IMR-90 (cell line): ENCODE measurements at regions not wholly inside any gene's neighbourhood (a gene's known extent, or its start where the extent isn't known, plus 50 kb on each side); places are given as distances from the start of the nearest gene placed in this dataset.

Source experiments
- ATAC-seq: fragments of 200-7000 bp; cut with Tn5 transposase; 2 replicates; pipeline ENCODE4 v1.9.1; 2020; ENCODE audit warnings: low read depth, mild to moderate bottlenecking, moderate library complexity
- BruUV-seq: library from RNA; stranded (reverse); fragments of 400-500 nt; replicated peaks from 2 replicates; lab custom pipeline; 2021; lab: Mats Ljungman, UMichigan
- CTCF ChIA-PET: fragments of 300-600 bp; formaldehyde crosslinking; extraction: SDS; loops from one replicate; lab custom pipeline; 2021; ENCODE audit warnings: antibody characterized with exemption; lab: Yijun Ruan, JAX
- POLR2A ChIA-PET: fragments of 300-600 bp; sonication (Branson Sonifier 250); formaldehyde crosslinking; loops from one replicate; lab custom pipeline; 2022; ENCODE audit warnings: antibody characterized with exemption; ENCODE audit not compliant: unreplicated experiment; lab: Charles Lee
- DNase-seq: peaks from one replicate; pipeline ENCODE4 v3.0.0; 2013
- H2AFZ ChIP-seq: replicated peaks from 2 replicates; pipeline ENCODE3; 2013; ENCODE audit warnings: low read length, mild to moderate bottlenecking; ENCODE audit not compliant: poor library complexity
- H2AK5ac ChIP-seq: 2 replicates; pipeline ENCODE4 v1.6.1; 2013; ENCODE audit warnings: low read depth, low read length, inconsistent platforms
- H2AK9ac ChIP-seq: replicated peaks from 2 replicates; pipeline ENCODE3; 2013; ENCODE audit warnings: mild to moderate bottlenecking, low read depth, low read length, moderate library complexity; ENCODE audit not compliant: poor library complexity
- H2BK120ac ChIP-seq: 2 replicates; pipeline ENCODE4 v1.6.1; 2013; ENCODE audit warnings: low read depth, low read length, inconsistent platforms
- H2BK15ac ChIP-seq: 3 replicates; pipeline ENCODE4 v1.6.1; 2013; ENCODE audit warnings: low read depth, low read length, inconsistent platforms
- H2BK20ac ChIP-seq: 2 replicates; pipeline ENCODE4 v1.6.1; 2013; ENCODE audit warnings: low read depth, mild to moderate bottlenecking, inconsistent platforms, low read length, moderate library complexity
- H2BK5ac ChIP-seq: 2 replicates; pipeline ENCODE4 v1.6.1; 2013; ENCODE audit warnings: mild to moderate bottlenecking, low read depth, low read length, inconsistent platforms; ENCODE audit not compliant: poor library complexity, severe bottlenecking
- H3K14ac ChIP-seq: replicated peaks from 2 replicates; pipeline ENCODE4 v1.6.1; 2013; ENCODE audit warnings: low read depth, low read length, inconsistent platforms
- H3K18ac ChIP-seq: 2 replicates; pipeline ENCODE4 v1.6.1; 2013; ENCODE audit warnings: low read depth, low read length, control low read depth
- H3K23ac ChIP-seq: 2 replicates; pipeline ENCODE4 v1.6.1; 2013; ENCODE audit warnings: low read depth, low read length, inconsistent platforms
- H3K27ac ChIP-seq: 2 replicates; pipeline ENCODE4 v1.5.1; 2013; ENCODE audit warnings: mild to moderate bottlenecking, control low read depth, low read length; ENCODE audit not compliant: insufficient read depth
- H3K27me3 ChIP-seq: 2 replicates; pipeline ENCODE4 v1.6.1; 2013; ENCODE audit warnings: low read length; ENCODE audit not compliant: control insufficient read depth, insufficient read depth
- H3K36me3 ChIP-seq: 2 replicates; pipeline ENCODE4 v1.6.1; 2013; ENCODE audit warnings: low read length, mixed read lengths; ENCODE audit not compliant: control insufficient read depth, insufficient read depth
- H3K4ac ChIP-seq: 2 replicates; pipeline ENCODE4 v1.6.1; 2013; ENCODE audit warnings: low read depth, low read length, inconsistent platforms
- H3K4me1 ChIP-seq: 2 replicates; pipeline ENCODE4 v1.6.1; 2013; ENCODE audit warnings: low read length, mixed read lengths; ENCODE audit not compliant: control insufficient read depth, insufficient read depth
- H3K4me2 ChIP-seq: 2 replicates; pipeline ENCODE4 v1.6.1; 2013; ENCODE audit warnings: low read depth, mild to moderate bottlenecking, control low read depth, low read length, moderate library complexity
- H3K4me3 ChIP-seq: 2 replicates; pipeline ENCODE4 v1.5.1; 2013; ENCODE audit warnings: low read depth, mild to moderate bottlenecking, control low read depth, low read length, moderate library complexity; ENCODE audit not compliant: insufficient read depth
- H3K56ac ChIP-seq: 2 replicates; pipeline ENCODE4 v1.6.1; 2013; ENCODE audit warnings: low read length, inconsistent platforms; ENCODE audit not compliant: insufficient read depth; ENCODE audit errors: extremely low read depth
- H3K79me1 ChIP-seq, 2 experiments: 2 replicates each; pipeline ENCODE4 v1.6.1; 2013; ENCODE audit warnings: low read length in 2 of 2, inconsistent platforms in 1 of 2, low read depth in 1 of 2
- H3K9ac ChIP-seq: 2 replicates; pipeline ENCODE4 v1.6.1; 2013; ENCODE audit warnings: low read depth, low read length, control low read depth
- H3K9me1 ChIP-seq: 2 replicates; pipeline ENCODE4 v1.6.1; 2013; ENCODE audit warnings: low read length, inconsistent platforms; ENCODE audit not compliant: insufficient read depth
- H3K9me3 ChIP-seq: 2 replicates; pipeline ENCODE4 v1.6.1; 2013; ENCODE audit warnings: low read length; ENCODE audit not compliant: control insufficient read depth, insufficient read depth
- H4K20me1 ChIP-seq: 2 replicates; pipeline ENCODE4 v1.6.1; 2013; ENCODE audit warnings: low read length, inconsistent platforms; ENCODE audit not compliant: insufficient read depth
- H4K5ac ChIP-seq: 2 replicates; pipeline ENCODE4 v1.6.1; 2013; ENCODE audit warnings: mild to moderate bottlenecking, low read depth, low read length, control low read depth
- H4K8ac ChIP-seq, 2 experiments: 2 replicates each; pipeline ENCODE4 v1.6.1; 2013; ENCODE audit warnings: low read depth in 2 of 2, low read length in 2 of 2, control low read depth in 1 of 2, inconsistent platforms in 1 of 2
- H4K91ac ChIP-seq: 2 replicates; pipeline ENCODE4 v1.6.1; 2013; ENCODE audit warnings: low read depth, low read length, inconsistent platforms; ENCODE audit not compliant: insufficient read depth
- BHLHE40 ChIP-seq: fragments of 150-350 bp; IDR thresholded peaks from 2 replicates; pipeline ENCODE4 v1.6.1; 2016; ENCODE audit warnings: mild to moderate bottlenecking, low read depth, low read length
- CEBPB ChIP-seq: IDR thresholded peaks from 2 replicates; pipeline ENCODE4 v1.6.1; 2012; ENCODE audit warnings: low read depth, low read length, improper control_type of control experiment
- CHD1 ChIP-seq: IDR thresholded peaks from 2 replicates; pipeline ENCODE4 v1.6.1; 2012; ENCODE audit warnings: low read depth, low read length, improper control_type of control experiment
- FOS ChIP-seq: fragments of 150-350 bp; IDR thresholded peaks from 2 replicates; pipeline ENCODE4 v1.6.1; 2016; ENCODE audit warnings: low read depth, low read length
- MAFK ChIP-seq: IDR thresholded peaks from 2 replicates; pipeline ENCODE4 v1.6.1; 2012; ENCODE audit warnings: low read depth, low read length, improper control_type of control experiment
- MAZ ChIP-seq: IDR thresholded peaks from 2 replicates; pipeline ENCODE4 v1.6.1; 2012; ENCODE audit warnings: low read depth, mild to moderate bottlenecking, low read length, improper control_type of control experiment, moderate library complexity, borderline replicate concordance
- MXI1 ChIP-seq: IDR thresholded peaks from 2 replicates; pipeline ENCODE4 v1.6.1; 2012; ENCODE audit warnings: low read depth, mild to moderate bottlenecking, low read length, moderate library complexity, borderline replicate concordance
- NFE2L2 ChIP-seq: fragments of 150-350 bp; IDR thresholded peaks from 2 replicates; pipeline ENCODE4 v1.6.1; 2016; ENCODE audit warnings: low read depth, mild to moderate bottlenecking, low read length
- POLR2A ChIP-seq: IDR thresholded peaks from 2 replicates; pipeline ENCODE4 v1.6.1; 2012; ENCODE audit warnings: mild to moderate bottlenecking, low read depth, low read length
- RAD21 ChIP-seq: IDR thresholded peaks from 2 replicates; pipeline ENCODE4 v1.6.1; 2012; ENCODE audit warnings: low read length, improper control_type of control experiment
- RCOR1 ChIP-seq: IDR thresholded peaks from 2 replicates; pipeline ENCODE4 v1.6.1; 2012; ENCODE audit warnings: mild to moderate bottlenecking, low read length, improper control_type of control experiment; ENCODE audit not compliant: insufficient replicate concordance
- RFX5 ChIP-seq: IDR thresholded peaks from 2 replicates; pipeline ENCODE4 v1.8.0; 2012; ENCODE audit warnings: low read depth, mild to moderate bottlenecking, low read length, moderate library complexity
- SMC3 ChIP-seq: fragments of 150-350 bp; IDR thresholded peaks from 2 replicates; pipeline ENCODE4 v1.6.1; 2016; ENCODE audit warnings: low read depth, mild to moderate bottlenecking, antibody characterized with exemption, low read length, moderate library complexity
- whole genome bisulfite sequencing, 2 experiments: methylation state at CpG; one replicate each; pipeline versions ENCODE4 v1.1.5 to v1.1.7; 2013; ENCODE audit warnings: missing lambda C conversion rate in 2 of 2; ENCODE audit not compliant: insufficient read length in 1 of 2; ENCODE audit errors: extremely low coverage in 2 of 2; 5-methylcytosine and 5-hydroxymethylcytosine counted together
- dilution Hi-C: fragments of 300-500 bp; cut with HindIII; formaldehyde crosslinking; loops from one replicate; pipeline ENCODE4 v1.14.3; 2018; ENCODE audit warnings: low sequenced_read_pairs; ENCODE audit not compliant: unreplicated experiment
- in situ Hi-C: fragments of 300-500 bp; cut with MboI; formaldehyde crosslinking; loops from 3 replicates; pipeline ENCODE4 v1.14.3; 2019; ENCODE audit warnings: low sequenced_read_pairs, inconsistent platforms, mixed read lengths
- intact Hi-C: fragments of 100-400 bp; cut with micrococcal nuclease; formaldehyde crosslinking; loops from 2 replicates; pipeline ENCODE4 v1.10.0; 2022
- TF ChIP-seq, protein P1 (sequence below): fragments of 150-350 bp; IDR thresholded peaks from 2 replicates; pipeline ENCODE4 v1.6.1; 2017; ENCODE audit warnings: mild to moderate bottlenecking, antibody characterized with exemption, low read length, low read depth
- TF ChIP-seq, protein P2 (sequence below): conservative IDR thresholded peaks from 2 replicates; pipeline ENCODE4 v1.5.1; 2012; ENCODE audit warnings: mild to moderate bottlenecking, low read depth, low read length, improper control_type of control experiment
- TF ChIP-seq, protein P3 (sequence below): fragments of 150-350 bp; IDR thresholded peaks from 2 replicates; pipeline ENCODE4 v1.6.1; 2016; ENCODE audit warnings: low read depth, mild to moderate bottlenecking, low read length, moderate library complexity, borderline replicate concordance

DNA sequence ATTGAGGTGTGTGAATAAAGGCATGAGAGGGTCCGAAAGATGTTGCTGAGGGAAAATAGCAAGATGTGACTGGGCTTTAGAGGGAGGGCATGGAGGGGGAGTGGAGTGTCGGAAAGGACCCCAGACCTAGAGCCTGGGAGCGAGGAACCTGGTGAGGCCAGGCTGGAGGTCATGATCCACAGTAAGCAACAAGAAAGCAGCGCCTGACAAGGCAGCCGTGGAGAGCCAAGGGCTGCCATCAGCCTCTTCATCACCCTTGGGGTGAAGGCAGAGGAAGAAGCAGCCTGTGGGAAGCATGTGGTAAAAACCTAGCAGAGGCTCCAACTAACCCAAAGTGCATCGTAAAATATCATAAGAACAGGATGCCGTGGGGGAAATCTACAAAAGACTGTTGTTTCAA lies 162.8 kb upstream of the SOX1 start:
- Histone ChIP-seq H3K56ac (no peak overlapping the region), H4K91ac (no peak overlapping the region), H3K9me3 (peaks cover 58% of the 10 kb centered on the region), H4K5ac (no peak overlapping the region), H4K8ac (no peak overlapping the region), H3K4ac (no peak overlapping the region), H2BK20ac (no peak overlapping the region), H2AK9ac (no peak overlapping the region), H2BK15ac (no peak overlapping the region), H3K23ac (no peak overlapping the region), H2AK5ac (no peak overlapping the region), H3K4me3 (no peak overlapping the region), H3K4me2 (no peak overlapping the region), H3K79me1 (no peaks in the 10 kb centered on the region), H3K9ac (no peak overlapping the region), H3K27me3 (no peaks in the 10 kb centered on the region), H3K9me1 (no peaks in the 10 kb centered on the region), H2BK5ac (no peak overlapping the region), H3K27ac (no peak overlapping the region), H3K36me3 (no peaks in the 10 kb centered on the region), H4K20me1 (no peaks in the 10 kb centered on the region), H2AFZ (no peak overlapping the region), H2BK120ac (no peak overlapping the region), H3K18ac (no peak overlapping the region), H3K14ac (no peak overlapping the region), H3K4me1 (no peaks in the 10 kb centered on the region)
- CTCF ChIA-PET = no interaction called here
- dilution Hi-C loops (no loop called here), in situ Hi-C loops (no loop called here), intact Hi-C loops (no loop called here)
- TF ChIP-seq CEBPB (no peak), POLR2A (no peak), MAFK (no peak), MXI1 (no peak), CHD1 (no peak), RCOR1 (no peak), RAD21 (no peak), NFE2L2 (no peak), MAZ (no peak), BHLHE40 (no peak), RFX5 (no peak), SMC3 (no peak), FOS (no peak)
- TF ChIP-seq, protein P1, sequence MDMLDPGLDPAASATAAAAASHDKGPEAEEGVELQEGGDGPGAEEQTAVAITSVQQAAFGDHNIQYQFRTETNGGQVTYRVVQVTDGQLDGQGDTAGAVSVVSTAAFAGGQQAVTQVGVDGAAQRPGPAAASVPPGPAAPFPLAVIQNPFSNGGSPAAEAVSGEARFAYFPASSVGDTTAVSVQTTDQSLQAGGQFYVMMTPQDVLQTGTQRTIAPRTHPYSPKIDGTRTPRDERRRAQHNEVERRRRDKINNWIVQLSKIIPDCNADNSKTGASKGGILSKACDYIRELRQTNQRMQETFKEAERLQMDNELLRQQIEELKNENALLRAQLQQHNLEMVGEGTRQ = no peak
- TF ChIP-seq, protein P2, sequence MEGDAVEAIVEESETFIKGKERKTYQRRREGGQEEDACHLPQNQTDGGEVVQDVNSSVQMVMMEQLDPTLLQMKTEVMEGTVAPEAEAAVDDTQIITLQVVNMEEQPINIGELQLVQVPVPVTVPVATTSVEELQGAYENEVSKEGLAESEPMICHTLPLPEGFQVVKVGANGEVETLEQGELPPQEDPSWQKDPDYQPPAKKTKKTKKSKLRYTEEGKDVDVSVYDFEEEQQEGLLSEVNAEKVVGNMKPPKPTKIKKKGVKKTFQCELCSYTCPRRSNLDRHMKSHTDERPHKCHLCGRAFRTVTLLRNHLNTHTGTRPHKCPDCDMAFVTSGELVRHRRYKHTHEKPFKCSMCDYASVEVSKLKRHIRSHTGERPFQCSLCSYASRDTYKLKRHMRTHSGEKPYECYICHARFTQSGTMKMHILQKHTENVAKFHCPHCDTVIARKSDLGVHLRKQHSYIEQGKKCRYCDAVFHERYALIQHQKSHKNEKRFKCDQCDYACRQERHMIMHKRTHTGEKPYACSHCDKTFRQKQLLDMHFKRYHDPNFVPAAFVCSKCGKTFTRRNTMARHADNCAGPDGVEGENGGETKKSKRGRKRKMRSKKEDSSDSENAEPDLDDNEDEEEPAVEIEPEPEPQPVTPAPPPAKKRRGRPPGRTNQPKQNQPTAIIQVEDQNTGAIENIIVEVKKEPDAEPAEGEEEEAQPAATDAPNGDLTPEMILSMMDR = no peak
- TF ChIP-seq, protein P3, sequence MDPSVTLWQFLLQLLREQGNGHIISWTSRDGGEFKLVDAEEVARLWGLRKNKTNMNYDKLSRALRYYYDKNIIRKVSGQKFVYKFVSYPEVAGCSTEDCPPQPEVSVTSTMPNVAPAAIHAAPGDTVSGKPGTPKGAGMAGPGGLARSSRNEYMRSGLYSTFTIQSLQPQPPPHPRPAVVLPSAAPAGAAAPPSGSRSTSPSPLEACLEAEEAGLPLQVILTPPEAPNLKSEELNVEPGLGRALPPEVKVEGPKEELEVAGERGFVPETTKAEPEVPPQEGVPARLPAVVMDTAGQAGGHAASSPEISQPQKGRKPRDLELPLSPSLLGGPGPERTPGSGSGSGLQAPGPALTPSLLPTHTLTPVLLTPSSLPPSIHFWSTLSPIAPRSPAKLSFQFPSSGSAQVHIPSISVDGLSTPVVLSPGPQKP = no peak
- ATAC-seq (no peak), DNase-seq (no peak)
- BruUV-seq = no TSS peak
- WGBS, 2 experiments = 35% methylated on average over 4 of the region's 7 CpGs; no CpG with 5 or more reads in 1 of the 2 experiments
- POLR2A ChIA-PET = no interaction called here
